SKM-1 treated with dmso at 0.1 percent for 144 hours (cell line): ENCODE measurements at regions not wholly inside any gene's neighbourhood (a gene's known extent, or its start where the extent isn't known, plus 50 kb on each side); places are given as distances from the start of the nearest gene placed in this dataset.
"Not testable (repeated sequence)": the region's sequence is repeated elsewhere in the genome, so short reads cannot be mapped to it uniquely, and the experiment has no call there.

Experiments used
- DNase-seq: peaks from one replicate; lab custom pipeline; 2025; ENCODE audit not compliant: unreplicated experiment; lab: John Stamatoyannopoulos, UW

- DNase-seq, result not testable (repeated sequence)
These were observed 51.5 kb downstream of the PPIAL4A start for GRCh38 chr1:120941066-120941465.

- not testable (repeated sequence) for DNase-seq
These were observed 52.3 kb downstream of the PPIAL4A start for GRCh38 chr1:120941836-120942217.

GRCh38 chr1:120942218-120942944 lies 52.8 kb downstream of the PPIAL4A start:
- not testable (repeated sequence) for DNase-seq

- DNase-seq, result not testable (repeated sequence)
These were observed 53.4 kb downstream of the PPIAL4A start for GRCh38 chr1:120942945-120943319.

DNA sequence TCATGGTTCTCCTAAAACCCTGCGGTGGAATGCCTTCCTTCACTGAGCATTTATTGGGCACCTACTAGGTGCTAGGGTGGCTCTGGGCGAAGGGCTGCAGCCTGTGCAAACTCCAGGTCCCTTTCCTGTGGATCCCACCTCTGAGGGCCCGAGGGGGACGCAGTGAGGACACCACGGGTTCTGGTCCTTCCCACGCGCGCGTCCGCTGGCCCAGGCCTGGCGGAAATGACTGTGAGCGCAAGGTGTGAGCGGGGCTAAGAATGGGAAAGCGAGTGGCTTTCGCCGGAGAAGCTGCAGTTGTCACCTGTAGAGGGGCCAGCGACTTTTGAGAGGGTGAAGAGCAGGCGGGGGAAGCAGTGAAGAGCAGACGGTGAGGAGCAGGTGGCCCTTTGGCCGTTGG lies 55.1 kb downstream of the PPIAL4A start:
- not testable (repeated sequence) for DNase-seq

GRCh38 chr1:120945122-120945521 lies 55.6 kb downstream of the PPIAL4A start:
- not testable (repeated sequence) for DNase-seq

GRCh38 chr1:120947114-120947513 lies 57.5 kb downstream of the PPIAL4A start:
- not testable (repeated sequence) for DNase-seq

GRCh38 chr1:120949724-120950123 lies 60.2 kb downstream of the PPIAL4A start:
- DNase-seq, result not testable (repeated sequence)

DNA sequence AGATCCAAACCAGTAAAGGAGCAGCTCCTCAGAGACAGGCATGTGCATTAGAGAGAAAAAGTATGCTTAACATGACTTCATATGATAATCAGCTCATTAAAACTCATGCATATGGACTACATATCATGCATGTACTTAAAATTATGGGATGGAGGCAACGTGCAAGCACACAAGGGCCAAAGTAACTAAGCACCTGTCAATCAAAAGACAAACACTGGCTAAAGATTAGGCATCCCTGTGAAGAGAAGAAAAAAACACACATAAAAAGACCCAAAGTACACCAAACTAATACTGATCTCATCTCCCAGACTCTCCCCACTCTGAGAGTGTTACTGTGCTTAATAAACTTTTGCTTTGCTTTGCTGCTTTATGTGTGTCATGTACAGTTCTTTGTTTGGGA lies 61.1 kb downstream of the PPIAL4A start:
- not testable (repeated sequence) for DNase-seq

- not testable (repeated sequence) for DNase-seq
These were observed 61.5 kb downstream of the PPIAL4A start for GRCh38 chr1:120951100-120951499.

- not testable (repeated sequence) for DNase-seq
These were observed 62.8 kb downstream of the PPIAL4A start for GRCh38 chr1:120952207-120952870.

- DNase-seq, result not testable (repeated sequence)
These were observed 63.3 kb downstream of the PPIAL4A start for GRCh38 chr1:120952871-120953265.

DNA sequence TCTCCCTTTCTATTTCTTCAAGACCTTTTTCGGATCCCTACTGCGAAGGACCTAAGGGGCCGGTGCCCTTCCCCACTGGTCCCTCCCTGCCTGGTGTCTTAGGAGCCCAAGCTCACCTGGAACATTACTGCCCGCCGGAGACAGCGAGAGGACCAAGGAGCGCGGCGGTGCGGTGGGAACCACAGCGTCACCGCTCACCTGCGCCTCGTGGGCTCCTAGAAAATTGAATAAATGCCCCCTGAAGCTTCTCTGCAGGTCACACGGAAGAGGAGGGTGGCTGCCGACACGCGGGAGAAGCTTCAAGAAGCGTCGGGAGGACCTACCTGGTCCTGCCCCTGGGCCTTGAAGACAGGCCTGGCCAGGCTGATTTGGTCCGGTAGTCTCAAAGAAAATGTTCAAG lies 65.2 kb downstream of the PPIAL4A start:
- no peak for DNase-seq

DNA sequence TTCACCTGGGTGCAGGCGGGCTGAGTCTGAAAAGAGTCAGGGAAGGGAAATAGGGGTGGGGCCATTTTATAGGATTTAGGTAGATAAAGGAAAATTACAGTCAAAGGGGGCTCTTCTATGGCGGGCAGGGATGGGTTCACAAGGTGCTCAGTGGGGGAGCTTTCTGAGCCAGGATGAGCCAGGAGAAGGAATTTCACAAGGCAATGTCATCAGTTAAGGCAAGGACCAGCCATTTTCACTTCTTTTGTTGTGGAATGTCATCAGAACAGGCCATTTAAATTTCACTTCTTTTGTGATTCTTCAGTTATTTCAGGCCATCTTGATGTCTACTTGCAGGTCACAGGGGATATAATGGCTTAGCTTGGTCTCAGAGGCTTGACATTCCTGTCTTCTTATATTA lies 66.4 kb downstream of the PPIAL4A start:
- DNase-seq, result not testable (repeated sequence)

GRCh38 chr1:120966018-120966417 lies 76.4 kb downstream of the PPIAL4A start:
- DNase-seq, result not testable (repeated sequence)

DNA sequence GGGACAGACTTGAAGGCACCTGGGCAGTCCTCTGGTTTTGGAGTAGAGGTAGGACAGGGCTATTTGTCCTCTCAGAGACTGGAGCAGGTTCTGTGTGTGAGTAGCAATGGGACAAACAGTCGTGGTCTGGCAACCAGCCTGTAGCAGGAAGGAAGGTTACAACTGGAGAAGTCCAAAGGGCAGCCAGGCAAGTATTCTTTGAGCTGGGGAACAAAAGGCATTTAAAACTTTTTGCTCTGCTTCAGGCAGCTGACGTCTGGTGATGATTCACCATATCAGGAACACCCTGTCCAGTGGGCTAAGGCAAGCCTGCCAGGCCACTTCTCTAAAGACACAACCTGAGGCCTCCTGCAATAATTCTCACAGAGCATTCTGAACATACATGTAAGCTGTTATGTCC lies 83.3 kb downstream of the PPIAL4A start:
- not testable (repeated sequence) for DNase-seq

GRCh38 chr1:120973836-120974235 lies 84.3 kb downstream of the PPIAL4A start:
- not testable (repeated sequence) for DNase-seq

- not testable (repeated sequence) for DNase-seq
These were observed 87.7 kb downstream of the PPIAL4A start for GRCh38 chr1:120977279-120977678.

DNA sequence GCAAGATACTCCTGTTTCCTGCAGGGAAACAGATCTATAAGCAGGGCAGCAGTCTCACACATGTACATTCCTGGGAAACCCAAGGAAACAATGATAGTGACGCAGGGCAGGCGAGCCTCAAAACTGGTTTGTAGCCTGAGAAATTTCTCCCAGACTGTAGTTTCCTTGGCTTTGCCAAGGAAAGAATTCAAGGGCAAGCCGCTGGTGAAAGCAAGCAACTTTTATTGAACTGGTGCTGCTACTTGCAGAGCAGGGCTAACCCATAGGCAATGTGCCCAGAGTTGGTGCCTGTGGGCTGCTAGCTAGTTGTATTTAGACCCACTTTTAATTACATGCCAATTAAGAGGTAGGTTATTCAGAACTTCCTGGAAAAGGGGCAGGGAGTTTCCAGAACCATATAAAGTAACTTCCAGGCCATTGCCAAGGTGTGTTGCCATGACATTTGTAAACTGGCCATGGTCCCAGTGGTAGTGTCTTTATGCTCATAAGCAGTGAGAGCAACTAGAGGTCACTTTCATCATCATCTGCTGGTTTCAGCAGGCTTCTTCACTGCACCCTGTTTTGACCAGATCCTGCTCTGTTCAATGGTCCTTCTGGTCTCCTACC lies 92.0 kb downstream of the PPIAL4A start:
- not testable (repeated sequence) for DNase-seq

- not testable (repeated sequence) for DNase-seq
These were observed 105.0 kb downstream of the PPIAL4A start for GRCh38 chr1:120994614-120995013.

DNA sequence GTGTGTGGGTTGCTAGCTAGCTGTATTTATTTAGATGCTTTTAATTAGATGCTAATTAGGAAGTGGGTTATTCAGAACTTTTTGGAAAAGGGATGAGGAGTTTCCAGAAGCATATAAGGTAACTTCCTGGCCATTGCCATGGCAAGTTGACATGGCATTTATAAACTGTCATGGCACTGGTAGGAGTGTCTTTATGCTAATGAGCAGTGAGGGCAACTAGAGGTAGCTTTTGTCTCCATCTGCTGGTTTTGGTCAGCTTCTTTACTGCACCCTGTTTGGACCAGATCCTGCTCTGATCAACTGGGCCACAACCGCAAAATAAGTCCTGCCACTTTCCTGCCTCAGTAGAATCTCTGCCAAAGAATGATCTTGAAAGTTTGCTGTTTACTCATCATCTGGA lies 105.5 kb downstream of the PPIAL4A start:
- not testable (repeated sequence) for DNase-seq
